MV-4-11 (cell line): ENCODE measurements at regions not wholly inside any gene's neighbourhood (a gene's known extent, or its start where the extent isn't known, plus 50 kb on each side); places are given as distances from the start of the nearest gene placed in this dataset.

Source experiments
- DNase-seq: peaks from one replicate; lab custom pipeline; 2025; lab: John Stamatoyannopoulos, UW

DNA sequence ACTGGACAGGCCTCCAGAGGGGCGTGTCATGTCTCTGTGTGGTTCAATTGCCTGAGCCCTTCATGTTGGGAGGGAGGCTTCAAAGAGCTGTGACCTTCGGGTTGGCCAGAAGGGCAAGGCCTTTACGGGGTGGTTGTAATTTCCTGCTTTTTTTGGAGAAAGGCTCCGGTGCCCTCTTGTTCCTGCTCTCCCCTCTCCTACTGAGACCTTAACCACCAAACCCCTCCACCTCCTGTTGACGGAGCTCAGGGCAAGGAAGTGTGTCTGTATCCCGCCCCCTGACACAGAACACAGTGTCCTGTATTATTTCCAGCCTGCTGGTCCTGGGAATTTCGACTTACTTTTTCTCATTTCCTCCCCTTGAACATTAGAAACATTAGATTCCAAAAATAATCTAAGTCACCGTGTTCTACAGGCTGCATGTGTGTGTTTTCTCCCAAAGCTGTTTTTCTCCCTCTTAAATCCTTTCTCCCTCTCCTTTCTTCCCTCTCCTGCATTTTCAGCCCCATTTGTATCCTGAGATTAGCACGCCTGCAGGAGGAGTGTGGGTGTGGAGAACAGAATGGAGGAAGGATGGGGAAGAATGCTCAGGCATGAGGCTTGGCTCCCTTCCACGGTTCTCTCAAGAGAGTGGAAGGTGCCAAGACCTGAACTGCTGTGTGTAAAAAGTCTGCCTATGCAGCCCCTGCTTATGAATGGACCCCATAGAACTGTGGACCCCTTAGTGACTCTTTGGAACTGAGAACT is 285.4 kb upstream of the ROPN1 start:
- no peak for DNase-seq

GRCh38 chr3:124281453-124282316 is 289.8 kb upstream of the ROPN1 start:
- peak; percentile 4 for DNase-seq

GRCh38 chr3:124282751-124283651 is 291.1 kb upstream of the ROPN1 start:
- no peak for DNase-seq

DNA sequence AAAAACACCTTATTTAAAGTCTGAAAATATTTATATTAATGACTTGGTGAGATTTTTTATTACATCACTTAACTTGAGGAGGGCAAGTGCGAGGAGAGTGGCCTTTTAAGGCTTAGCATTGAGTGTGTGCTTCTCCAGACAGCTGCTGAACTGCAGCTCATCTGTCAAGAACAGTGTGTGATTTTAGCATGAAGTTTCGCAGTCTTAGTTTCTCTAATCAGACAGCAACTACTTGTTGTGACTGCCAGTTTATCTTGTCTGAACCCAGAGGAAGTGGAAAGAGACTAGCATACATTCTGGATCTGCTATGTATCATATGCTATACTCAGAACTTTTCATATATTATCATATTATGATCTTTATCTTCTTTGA is 291.7 kb upstream of the ROPN1 start:
- no peak for DNase-seq

DNA sequence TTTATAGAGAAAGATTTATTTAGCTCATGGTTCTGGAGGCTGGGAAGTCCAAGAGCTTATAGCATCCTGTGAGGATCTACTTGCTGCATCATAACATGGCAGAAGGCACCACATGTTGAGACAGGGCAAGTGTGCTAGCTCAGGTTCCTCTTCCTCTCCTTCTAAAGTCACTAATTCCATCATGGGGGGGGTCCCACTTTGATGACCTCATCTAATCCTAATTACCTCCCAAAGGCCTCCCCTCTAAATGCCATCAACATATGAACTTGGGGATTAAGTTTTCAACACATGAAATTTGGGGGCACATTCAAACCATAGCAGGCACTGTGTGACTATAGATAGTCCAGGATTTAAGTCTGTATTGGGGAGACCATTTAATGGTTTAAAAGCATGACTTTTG is 297.1 kb upstream of the ROPN1 start:
- DNase-seq, result no peak

DNA sequence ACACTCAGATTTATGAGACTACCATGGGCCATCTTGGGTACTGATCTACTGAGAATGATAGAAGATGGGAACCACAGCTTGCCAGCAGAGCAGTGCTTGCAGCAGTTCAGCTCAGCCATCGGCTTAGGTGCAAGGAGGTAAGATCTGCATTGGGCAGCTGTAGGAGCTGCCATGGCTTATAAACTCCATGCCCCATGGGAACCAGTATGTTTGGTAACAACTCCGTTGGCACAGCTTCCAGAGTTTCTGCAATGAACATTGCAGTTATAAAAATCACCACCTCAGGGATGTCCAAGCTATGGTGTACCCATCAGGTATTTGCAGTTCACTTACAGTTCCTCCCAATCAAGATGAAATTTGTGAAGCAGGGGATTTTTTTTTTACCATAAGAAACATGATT is 299.1 kb upstream of the ROPN1 start:
- no peak for DNase-seq

DNA sequence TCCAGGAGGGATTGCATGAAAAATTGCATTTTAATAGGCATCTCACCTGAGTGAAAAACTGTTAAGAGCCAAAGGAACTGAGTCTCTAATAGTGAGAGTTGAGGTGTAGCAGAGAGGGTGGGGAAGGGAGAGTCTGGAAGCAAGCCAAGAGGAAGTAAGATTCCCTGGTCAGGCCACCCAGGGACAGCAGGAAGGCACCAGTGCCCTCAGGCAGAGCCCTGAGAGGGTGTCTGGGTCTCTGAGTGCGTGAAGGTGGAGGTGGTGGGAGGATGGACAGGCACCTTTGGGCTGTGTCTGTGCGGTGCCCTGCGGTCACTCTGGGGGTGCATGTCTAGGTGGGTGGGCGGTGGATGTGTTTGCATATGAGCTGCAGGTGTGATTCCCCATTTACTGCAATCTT is 300.4 kb upstream of the ROPN1 start:
- DNase-seq, result no peak

GRCh38 chr3:124293584-124293983 is 301.7 kb upstream of the ROPN1 start:
- no peak for DNase-seq

- DNase-seq, result no peak
Measured at GRCh38 chr3:124295362-124295761, 303.4 kb upstream of the ROPN1 start.

DNA sequence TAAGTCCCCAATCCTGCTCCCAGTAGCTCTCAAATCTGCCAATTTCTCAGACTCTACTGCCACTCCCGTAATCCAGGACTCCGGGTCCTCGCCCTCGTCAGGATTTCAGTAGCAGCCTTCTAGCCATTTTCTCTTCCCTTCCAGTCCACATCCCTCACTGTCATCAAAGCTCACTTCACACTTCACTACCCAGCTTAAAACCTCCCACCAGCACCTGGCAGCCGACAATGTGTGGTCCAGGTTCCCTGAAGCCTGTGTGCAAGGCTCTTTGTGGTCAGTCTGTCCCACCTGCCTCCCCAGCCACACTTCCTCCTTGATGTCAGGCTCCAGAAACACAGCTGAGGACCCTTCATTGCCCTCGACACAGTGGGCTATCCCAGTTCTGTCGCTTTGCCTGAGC is 304.5 kb upstream of the ROPN1 start:
- DNase-seq, result no peak

- DNase-seq, result no peak
Measured at GRCh38 chr3:124297062-124297980, 305.4 kb upstream of the ROPN1 start.

GRCh38 chr3:124298301-124298700 is 306.4 kb upstream of the ROPN1 start:
- DNase-seq, result no peak

DNA sequence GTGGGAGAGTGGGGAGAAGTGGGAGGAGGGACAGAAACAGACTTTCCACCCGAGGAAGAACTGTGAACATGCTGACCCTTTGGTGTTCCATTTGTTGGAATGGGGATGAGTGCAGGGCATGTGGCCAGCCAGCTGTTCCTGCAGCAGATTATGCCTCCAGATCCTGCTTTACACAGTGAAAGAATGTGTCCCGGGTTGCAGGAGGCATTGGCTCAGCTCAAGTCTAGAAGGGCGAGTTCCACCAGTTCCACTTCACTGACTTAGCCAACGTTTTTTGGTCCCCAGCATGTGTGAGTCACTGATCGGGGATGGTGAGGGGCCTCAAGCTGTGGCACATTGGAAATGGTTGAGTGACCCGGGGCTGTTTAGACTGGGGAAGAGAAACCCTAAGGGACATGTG is 307.0 kb upstream of the ROPN1 start:
- no peak for DNase-seq

DNA sequence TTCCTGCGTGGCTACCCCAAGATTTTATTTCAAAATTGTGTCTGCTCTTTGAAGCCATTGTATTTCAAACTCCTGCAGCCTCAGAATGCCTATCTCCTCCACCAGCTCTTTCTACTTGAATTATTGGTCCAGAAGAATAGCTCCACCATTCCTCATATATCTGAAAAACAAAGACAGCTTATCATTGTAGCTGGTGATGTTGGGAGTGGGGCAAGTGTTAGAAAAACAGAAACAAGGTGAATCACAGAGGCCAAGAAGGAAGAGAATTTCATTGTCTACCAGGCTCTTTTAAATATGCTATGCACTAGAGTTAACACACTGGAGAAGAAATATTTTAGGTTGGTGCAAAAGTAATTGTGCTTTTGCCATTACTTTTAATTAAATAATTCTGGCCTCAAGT is 307.9 kb upstream of the ROPN1 start:
- no peak for DNase-seq

DNA sequence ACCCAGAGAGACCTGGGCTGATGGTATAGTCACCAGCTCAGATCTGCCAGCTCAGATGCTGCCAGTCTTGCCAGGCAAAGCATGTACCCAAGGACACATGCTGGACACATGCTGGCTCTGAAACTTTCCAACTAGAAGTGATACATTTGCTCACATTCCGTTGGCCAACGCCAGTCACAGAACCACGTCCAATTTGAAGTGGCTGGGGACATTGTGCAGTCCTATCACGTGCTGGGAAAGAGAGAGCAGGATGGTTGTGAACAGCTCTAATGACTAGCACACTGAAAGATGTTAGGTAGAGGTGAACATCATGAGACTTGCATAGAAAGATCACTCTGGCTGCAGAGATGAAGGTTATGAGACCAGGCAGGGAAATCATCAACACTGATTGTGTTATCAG is 308.5 kb upstream of the ROPN1 start:
- no peak for DNase-seq

DNA sequence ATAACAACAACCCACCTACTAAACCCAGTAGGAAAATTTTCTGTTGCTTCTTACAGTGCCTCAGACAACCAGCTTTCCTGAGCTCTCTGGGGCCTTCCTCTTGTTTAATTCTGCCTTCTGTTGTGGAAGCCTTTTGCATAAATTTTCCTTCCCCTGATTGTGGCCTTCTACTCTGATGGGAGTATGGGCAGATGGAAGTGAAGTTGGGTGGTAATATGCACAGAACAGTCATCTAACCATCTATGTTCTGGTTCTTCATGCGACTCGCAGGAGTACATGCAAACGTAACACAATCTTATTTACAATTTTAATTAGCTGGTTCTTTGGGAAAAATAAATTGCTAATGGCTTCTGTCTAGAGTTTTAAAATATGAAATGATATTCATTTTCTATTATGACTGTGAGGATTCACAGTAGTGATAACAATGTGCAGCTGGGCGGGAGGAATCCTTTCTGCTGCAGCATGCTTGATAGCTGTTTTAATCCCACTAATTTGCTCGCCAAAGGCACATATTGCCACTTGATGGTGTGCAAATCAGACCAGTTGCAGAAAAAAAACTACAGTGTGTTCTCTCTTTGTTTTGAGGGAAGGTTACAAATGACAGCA is 311.5 kb upstream of the ROPN1 start:
- DNase-seq, result no peak

GRCh38 chr3:124306665-124307064 is 314.7 kb upstream of the ROPN1 start:
- no peak for DNase-seq

- no peak for DNase-seq
Measured at GRCh38 chr3:124313621-124314020, 321.7 kb upstream of the ROPN1 start.

DNA sequence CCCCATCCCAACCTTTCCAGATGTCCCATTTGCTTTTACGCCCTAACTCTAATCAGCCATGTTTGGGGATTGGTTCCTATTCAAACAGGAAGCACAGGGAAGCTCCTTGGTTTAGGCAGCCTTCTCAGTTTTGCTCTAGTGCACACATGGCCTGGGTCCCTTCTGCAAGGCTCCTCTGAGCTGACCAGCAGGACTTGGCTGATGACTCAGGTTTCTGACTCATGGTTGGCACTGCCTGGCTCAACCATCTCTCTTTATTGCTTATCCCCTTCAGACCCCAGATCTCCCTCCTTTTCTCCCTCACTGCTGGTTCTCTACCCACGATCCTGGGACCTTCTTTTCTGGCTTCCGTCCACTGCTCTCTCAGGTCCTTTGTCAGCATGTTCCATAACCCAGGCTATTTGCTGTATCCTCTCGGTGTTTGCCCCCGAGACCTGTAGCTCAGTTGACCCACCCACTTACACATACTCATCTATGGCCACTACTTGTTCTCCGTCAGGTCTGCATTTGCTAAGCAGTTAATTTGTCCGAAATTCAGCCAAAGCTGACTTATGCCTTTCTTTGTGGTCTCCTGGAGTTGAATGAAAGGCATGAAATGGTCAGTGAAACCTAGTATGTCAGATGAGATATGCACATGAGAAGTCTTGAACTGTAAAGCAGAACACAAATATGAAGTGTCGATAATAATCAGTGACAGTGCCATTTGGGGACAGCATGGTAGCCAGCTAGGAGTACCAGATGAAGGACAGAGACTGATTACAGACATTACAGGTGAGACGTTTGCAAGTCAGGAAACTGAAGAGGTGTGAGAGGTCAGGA is 323.5 kb upstream of the ROPN1 start:
- no peak for DNase-seq

DNA sequence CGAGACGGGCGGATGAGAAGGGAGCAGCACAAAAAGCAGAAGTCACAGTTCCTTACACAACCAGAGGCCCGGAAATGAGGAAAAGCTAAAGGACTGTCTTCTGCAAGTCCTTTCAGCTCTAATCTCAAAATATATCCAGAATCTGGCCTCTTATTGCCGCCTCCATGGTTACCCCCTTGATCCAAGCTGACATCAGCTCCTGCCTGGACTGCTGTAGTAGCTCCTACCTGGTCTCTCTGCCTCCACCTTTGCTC is 324.0 kb upstream of the ROPN1 start:
- DNase-seq, result peak; percentile 52
